H9 (cell line): ENCODE measurements at regions not wholly inside any gene's neighbourhood (a gene's known extent, or its start where the extent isn't known, plus 50 kb on each side); places are given as distances from the start of the nearest gene placed in this dataset.

Source experiments
- DNase-seq: peaks from one replicate; pipeline ENCODE4 v3.0.0-alpha.2; 2017
- H2AFZ ChIP-seq: one replicate; pipeline ENCODE4 v1.6.1; 2013; ENCODE audit warnings: mild to moderate bottlenecking, low read length, control low read depth, moderate library complexity
- H2AK5ac ChIP-seq: 2 replicates; pipeline ENCODE4 v1.6.1; 2013; ENCODE audit warnings: low read length, control low read depth, mixed read lengths; ENCODE audit not compliant: insufficient read length
- H2BK120ac ChIP-seq: one replicate; pipeline ENCODE4 v1.6.1; 2013; ENCODE audit warnings: low read depth, mild to moderate bottlenecking, low read length, control low read depth, inconsistent platforms; ENCODE audit not compliant: poor library complexity, severe bottlenecking
- H2BK12ac ChIP-seq: 2 replicates; pipeline ENCODE4 v1.6.1; 2013; ENCODE audit warnings: low read length, control low read depth, mixed read lengths, low read depth; ENCODE audit not compliant: insufficient read length
- H2BK15ac ChIP-seq: 2 replicates; pipeline ENCODE4 v1.6.1; 2013; ENCODE audit warnings: low read depth, low read length, control low read depth
- H2BK20ac ChIP-seq: one replicate; pipeline ENCODE4 v1.6.1; 2013; ENCODE audit warnings: low read depth, mild to moderate bottlenecking, low read length, control low read depth, inconsistent platforms; ENCODE audit not compliant: poor library complexity, severe bottlenecking
- H2BK5ac ChIP-seq: 2 replicates; pipeline ENCODE4 v1.6.1; 2013; ENCODE audit warnings: low read length, control low read depth, mixed read lengths; ENCODE audit not compliant: insufficient read length
- H3K14ac ChIP-seq: 2 replicates; pipeline ENCODE4 v1.6.1; 2013; ENCODE audit warnings: low read length, control low read depth; ENCODE audit not compliant: insufficient read depth
- H3K18ac ChIP-seq: 2 replicates; pipeline ENCODE4 v1.6.1; 2013; ENCODE audit warnings: low read depth, mild to moderate bottlenecking, mixed read lengths, low read length, control low read depth; ENCODE audit not compliant: insufficient read length
- H3K23ac ChIP-seq: 2 replicates; pipeline ENCODE4 v1.6.1; 2013; ENCODE audit warnings: low read length, control low read depth, mixed read lengths, low read depth; ENCODE audit not compliant: insufficient read length
- H3K23me2 ChIP-seq: 2 replicates; pipeline ENCODE4 v1.6.1; 2013; ENCODE audit warnings: low read depth, mild to moderate bottlenecking, mixed read lengths, low read length, control low read depth; ENCODE audit not compliant: insufficient read length, poor library complexity, severe bottlenecking
- H3K27ac ChIP-seq: 2 replicates; pipeline ENCODE4 v1.5.1; 2013; ENCODE audit warnings: low read length, control low read depth, mixed read lengths, low read depth; ENCODE audit not compliant: insufficient read length
- H3K27me3 ChIP-seq: 2 replicates; pipeline ENCODE4 v1.6.1; 2013; ENCODE audit warnings: low read length, control low read depth, inconsistent platforms; ENCODE audit not compliant: insufficient read depth
- H3K4ac ChIP-seq: 2 replicates; pipeline ENCODE4 v1.6.1; 2013; ENCODE audit warnings: low read depth, mild to moderate bottlenecking, control low read depth, inconsistent platforms, low read length, moderate library complexity
- H3K4me1 ChIP-seq: 2 replicates; pipeline ENCODE4 v1.6.1; 2013; ENCODE audit warnings: low read length, control low read depth, inconsistent platforms; ENCODE audit not compliant: insufficient read depth
- H3K4me2 ChIP-seq: 2 replicates; pipeline ENCODE4 v1.6.1; 2013; ENCODE audit warnings: low read length, control low read depth, mixed read lengths; ENCODE audit not compliant: insufficient read length, insufficient read depth
- H3K56ac ChIP-seq: 2 replicates; pipeline ENCODE4 v1.6.1; 2013; ENCODE audit warnings: low read depth, mild to moderate bottlenecking, mixed read lengths, low read length, control low read depth; ENCODE audit not compliant: insufficient read length
- H3K79me1 ChIP-seq: 2 replicates; pipeline ENCODE4 v1.6.1; 2013; ENCODE audit warnings: low read depth, mild to moderate bottlenecking, moderate library complexity, low read length, control low read depth, inconsistent platforms; ENCODE audit not compliant: insufficient read depth, poor library complexity, severe bottlenecking
- H3K79me2 ChIP-seq: 2 replicates; pipeline ENCODE4 v1.6.1; 2013; ENCODE audit warnings: low read length, control low read depth, inconsistent platforms; ENCODE audit not compliant: insufficient read depth
- H3K9ac ChIP-seq: 2 replicates; pipeline ENCODE4 v1.6.1; 2013; ENCODE audit warnings: low read length, control low read depth, mixed read lengths; ENCODE audit not compliant: insufficient read length; ENCODE audit errors: extremely low read depth
- H3K9me3 ChIP-seq: one replicate; pipeline ENCODE4 v1.6.1; 2013; ENCODE audit warnings: low read depth, low read length, inconsistent platforms; ENCODE audit not compliant: control insufficient read depth
- H3T11ph ChIP-seq: one replicate; pipeline ENCODE4 v1.6.1; 2013; ENCODE audit warnings: mild to moderate bottlenecking, low read length, control low read depth, inconsistent platforms
- H4K20me1 ChIP-seq: one replicate; pipeline ENCODE4 v1.6.1; 2013; ENCODE audit not compliant: control insufficient read depth, insufficient read length, insufficient read depth
- H4K5ac ChIP-seq: 2 replicates; pipeline ENCODE4 v1.6.1; 2013; ENCODE audit warnings: low read depth, mild to moderate bottlenecking, mixed read lengths, low read length, control low read depth; ENCODE audit not compliant: insufficient read length
- H4K8ac ChIP-seq: replicated peaks from 2 replicates; pipeline ENCODE4 v1.6.1; 2013; ENCODE audit warnings: low read length, control low read depth, mixed read lengths, low read depth; ENCODE audit not compliant: insufficient read length
- H4K91ac ChIP-seq: 2 replicates; pipeline ENCODE4 v1.6.1; 2013; ENCODE audit warnings: low read depth, mild to moderate bottlenecking, moderate library complexity, mixed read lengths, low read length, control low read depth; ENCODE audit not compliant: insufficient read length
- H3K27ac Mint-ChIP-seq, 3 experiments: 2 replicates in 2 of 3; 3 replicates in 1 of 3; pipeline ENCODE4 v1.8.0; 2020 to 2021; ENCODE audit warnings: mixed read lengths in 3 of 3, mild to moderate bottlenecking in 1 of 3, moderate library complexity in 1 of 3
- H3K27me3 Mint-ChIP-seq: 2 replicates; pipeline ENCODE4 v1.8.0; 2021; ENCODE audit warnings: low read depth, mild to moderate bottlenecking, moderate library complexity, mixed read lengths
- H3K36me3 Mint-ChIP-seq, 3 experiments: 2 replicates in 2 of 3; 3 replicates in 1 of 3; pipeline ENCODE4 v1.8.0; 2020 to 2021; ENCODE audit warnings: low read depth in 3 of 3, mixed read lengths in 3 of 3; ENCODE audit not compliant: insufficient read depth in 1 of 3
- H3K4me1 Mint-ChIP-seq, 2 experiments: 2 replicates each; pipeline ENCODE4 v1.8.0; 2020; ENCODE audit warnings: mixed read lengths in 2 of 2
- H3K4me3 Mint-ChIP-seq, 2 experiments: 2 replicates in 1 of 2; 3 replicates in 1 of 2; pipeline ENCODE4 v1.8.0; 2020 to 2021; ENCODE audit warnings: mild to moderate bottlenecking in 2 of 2, mixed read lengths in 2 of 2, moderate library complexity in 1 of 2
- H3K9me3 Mint-ChIP-seq, 2 experiments: 2 replicates in 1 of 2; 3 replicates in 1 of 2; pipeline ENCODE4 v1.8.0; 2020; ENCODE audit warnings: mild to moderate bottlenecking in 2 of 2, mixed read lengths in 2 of 2, moderate library complexity in 1 of 2
- WGBS: extraction: QIAGEN DNeasy Blood & Tissue Kit; methylation state at CpG from one replicate; pipeline ENCODE4 v1.1.7; 2013; ENCODE audit warnings: missing lambda C conversion rate, low lambda C conversion rate, mixed read lengths; ENCODE audit not compliant: insufficient read length; ENCODE audit errors: extremely low coverage; 5-methylcytosine and 5-hydroxymethylcytosine counted together
- TF ChIP-seq, protein P1 (sequence below): fragments of 200-600 bp; sonication (generic); conservative IDR thresholded peaks from 3 replicates; pipeline ENCODE4 v1.8.0; 2021; ENCODE audit warnings: antibody characterized with exemption, mild to moderate bottlenecking

DNA sequence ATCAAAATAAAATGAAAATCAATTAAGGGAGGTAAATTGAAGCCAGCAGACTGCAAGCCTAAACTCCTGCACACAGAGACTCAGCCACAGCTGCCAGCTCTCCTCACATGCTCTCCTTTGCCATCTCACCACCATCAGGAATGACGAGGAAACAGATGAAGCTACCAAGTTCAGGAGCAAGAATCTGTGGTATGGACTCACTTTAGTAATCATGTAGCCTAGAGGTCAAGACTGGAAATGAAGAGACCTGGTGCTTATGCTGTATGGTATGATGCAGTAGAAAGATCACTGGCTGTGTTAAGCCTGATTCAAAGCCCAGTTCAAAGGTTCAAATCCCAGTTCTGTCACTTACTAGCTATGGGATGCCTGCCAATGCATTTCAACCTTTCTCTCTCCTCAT, 78.9 kb upstream of the CAMK1G start:
- H4K5ac ChIP-seq, result no peak overlapping the region
- H2BK12ac ChIP-seq, result no peak overlapping the region
- no peaks in the 10 kb centered on the region; the same call in 1 of the 2 replicates for H3K79me2 ChIP-seq
- no peak overlapping the region for H2BK120ac ChIP-seq
- no peak overlapping the region for H3T11ph ChIP-seq
- H2BK5ac ChIP-seq, result no peak overlapping the region
- no peaks in the 10 kb centered on the region for H3K79me1 ChIP-seq
- no peak overlapping the region for H4K91ac ChIP-seq
- H2AK5ac ChIP-seq, result no peak overlapping the region
- H3K18ac ChIP-seq, result no peak overlapping the region
- Mint-ChIP-seq H3K27me3 (no peaks in the 10 kb centered on the region), H3K4me3 (no peak overlapping the region), H3K9me3 (peaks cover 7 to 9% of the 10 kb centered on the region in 2 experiments), H3K36me3 (peaks cover 0 to 5% (median 0%) of the 10 kb centered on the region in 3 experiments; a peak in 1 of 7 replicates), H3K4me1 (no peaks in the 10 kb centered on the region), H3K27ac (no peak overlapping the region)
- no peak overlapping the region for H3K4me2 ChIP-seq
- no peaks in the 10 kb centered on the region for H3K27me3 ChIP-seq
- H2AFZ ChIP-seq, result no peak overlapping the region
- H3K4me1 ChIP-seq, result no peaks in the 10 kb centered on the region
- H3K56ac ChIP-seq, result no peak overlapping the region
- no peaks in the 10 kb centered on the region for H3K23me2 ChIP-seq
- no peak overlapping the region for H3K9ac ChIP-seq
- no peak overlapping the region for H3K27ac ChIP-seq
- H3K14ac ChIP-seq, result no peak overlapping the region
- no peak for DNase-seq
- H3K4ac ChIP-seq, result no peak overlapping the region
- no CpG with 5 or more reads among the region's 1 CpG for WGBS
- no peak overlapping the region for H2BK20ac ChIP-seq
- no peaks in the 10 kb centered on the region for H3K9me3 ChIP-seq
- TF ChIP-seq, protein P1, sequence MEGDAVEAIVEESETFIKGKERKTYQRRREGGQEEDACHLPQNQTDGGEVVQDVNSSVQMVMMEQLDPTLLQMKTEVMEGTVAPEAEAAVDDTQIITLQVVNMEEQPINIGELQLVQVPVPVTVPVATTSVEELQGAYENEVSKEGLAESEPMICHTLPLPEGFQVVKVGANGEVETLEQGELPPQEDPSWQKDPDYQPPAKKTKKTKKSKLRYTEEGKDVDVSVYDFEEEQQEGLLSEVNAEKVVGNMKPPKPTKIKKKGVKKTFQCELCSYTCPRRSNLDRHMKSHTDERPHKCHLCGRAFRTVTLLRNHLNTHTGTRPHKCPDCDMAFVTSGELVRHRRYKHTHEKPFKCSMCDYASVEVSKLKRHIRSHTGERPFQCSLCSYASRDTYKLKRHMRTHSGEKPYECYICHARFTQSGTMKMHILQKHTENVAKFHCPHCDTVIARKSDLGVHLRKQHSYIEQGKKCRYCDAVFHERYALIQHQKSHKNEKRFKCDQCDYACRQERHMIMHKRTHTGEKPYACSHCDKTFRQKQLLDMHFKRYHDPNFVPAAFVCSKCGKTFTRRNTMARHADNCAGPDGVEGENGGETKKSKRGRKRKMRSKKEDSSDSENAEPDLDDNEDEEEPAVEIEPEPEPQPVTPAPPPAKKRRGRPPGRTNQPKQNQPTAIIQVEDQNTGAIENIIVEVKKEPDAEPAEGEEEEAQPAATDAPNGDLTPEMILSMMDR, result no peak
- H4K20me1 ChIP-seq, result no peaks in the 10 kb centered on the region
- H3K23ac ChIP-seq, result no peak overlapping the region
- H4K8ac ChIP-seq, result no peak overlapping the region
- H2BK15ac ChIP-seq, result no peak overlapping the region
